NT2/D1 (cell line): ENCODE measurements at regions not wholly inside any gene's neighbourhood (a gene's known extent, or its start where the extent isn't known, plus 50 kb on each side); places are given as distances from the start of the nearest gene placed in this dataset.

Experiments used
- DNase-seq: peaks from one replicate; pipeline ENCODE4 v3.0.0-alpha.2; 2011; ENCODE audit warnings: low read depth, low spot score
- H3K27me3 ChIP-seq: 2 replicates; pipeline ENCODE4 v1.6.0; 2011; ENCODE audit warnings: mild to moderate bottlenecking; ENCODE audit not compliant: insufficient read length, insufficient read depth
- H3K36me3 ChIP-seq: 2 replicates; pipeline ENCODE4 v1.6.1; 2011; ENCODE audit warnings: mild to moderate bottlenecking, low read length, mixed read lengths; ENCODE audit not compliant: insufficient read depth, insufficient read length
- H3K4me1 ChIP-seq: 2 replicates; pipeline ENCODE4 v1.5.1; 2011; ENCODE audit not compliant: insufficient read depth, insufficient read length
- H3K4me3 ChIP-seq: 2 replicates; pipeline ENCODE4 v1.5.1; 2011; ENCODE audit warnings: low read depth; ENCODE audit not compliant: insufficient read length
- H3K9ac ChIP-seq: 2 replicates; pipeline ENCODE4 v1.6.0; 2011; ENCODE audit warnings: low read depth; ENCODE audit not compliant: insufficient read length
- H3K9me3 ChIP-seq: 2 replicates; pipeline ENCODE4 v1.5.1; 2011; ENCODE audit warnings: mild to moderate bottlenecking, low read length; ENCODE audit not compliant: insufficient read depth
- SUZ12 ChIP-seq: IDR thresholded peaks from 2 replicates; pipeline ENCODE4 v1.6.1; 2011; ENCODE audit not compliant: insufficient read length, insufficient read depth; ENCODE audit errors: extremely low read depth
- YY1 ChIP-seq: IDR thresholded peaks from 2 replicates; pipeline ENCODE4 v1.6.1; 2011; ENCODE audit not compliant: insufficient read length, insufficient read depth
- ZNF274 ChIP-seq: IDR thresholded peaks from 2 replicates; pipeline ENCODE4 v1.6.1; 2011; ENCODE audit warnings: mild to moderate bottlenecking, low read depth, low read length

DNA sequence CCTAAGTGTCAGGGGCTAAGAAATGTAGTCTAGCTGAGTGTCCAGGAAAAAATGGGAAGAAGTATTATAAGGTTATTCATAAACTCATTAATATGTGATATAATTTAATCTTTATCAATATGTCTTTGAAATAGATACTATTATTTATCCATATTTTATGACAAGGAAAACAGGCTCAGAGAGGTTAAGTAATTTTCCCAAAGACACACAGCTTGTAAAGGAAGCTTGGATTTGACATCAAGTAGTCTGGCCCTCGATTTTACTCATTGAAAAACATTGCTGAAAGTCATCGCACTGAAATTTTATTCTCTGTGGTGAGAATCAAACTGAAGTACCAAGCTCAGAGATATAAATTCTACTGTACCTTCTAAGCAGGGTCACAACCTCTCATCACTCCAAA, 276.9 kb downstream of the MSX2 start:
- Histone ChIP-seq H3K9me3 (peaks cover 7% of the 10 kb centered on the region), H3K36me3 (no peaks in the 10 kb centered on the region), H3K4me3 (no peak overlapping the region), H3K27me3 (no peaks in the 10 kb centered on the region), H3K9ac (no peak overlapping the region), H3K4me1 (peaks cover 3% of the 10 kb centered on the region)
- DNase-seq = no peak
- TF ChIP-seq SUZ12 (no peak), YY1 (no peak), ZNF274 (no peak)

DNA sequence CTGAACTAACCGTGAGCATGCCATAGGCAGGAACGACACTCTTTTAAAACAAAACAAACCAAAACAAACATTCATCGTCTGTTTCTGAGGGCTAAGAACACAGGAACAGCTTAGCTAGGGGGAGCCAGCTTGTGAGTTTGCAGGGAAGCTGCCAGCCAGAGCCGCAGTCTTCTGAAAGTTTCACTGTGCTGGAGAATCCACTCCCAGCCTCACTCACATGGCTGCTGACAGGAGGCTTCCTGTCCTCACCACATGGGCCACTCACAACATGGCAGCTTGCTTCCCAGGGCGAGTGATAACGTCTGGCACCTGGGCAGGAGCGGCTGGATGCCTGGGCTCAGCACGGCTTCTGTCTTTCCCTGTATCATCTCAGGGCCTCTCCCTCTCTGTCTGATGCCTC, 275.2 kb downstream of the MSX2 start:
- no peaks in the 10 kb centered on the region for H3K36me3 ChIP-seq
- H3K9me3 ChIP-seq = peaks cover 7% of the 10 kb centered on the region
- TF ChIP-seq YY1 (no peak), SUZ12 (no peak), ZNF274 (no peak)
- H3K4me3 ChIP-seq = no peak overlapping the region
- no peak overlapping the region for H3K9ac ChIP-seq
- DNase-seq = no peak
- H3K27me3 ChIP-seq = no peaks in the 10 kb centered on the region
- peaks cover 3% of the 10 kb centered on the region for H3K4me1 ChIP-seq

DNA sequence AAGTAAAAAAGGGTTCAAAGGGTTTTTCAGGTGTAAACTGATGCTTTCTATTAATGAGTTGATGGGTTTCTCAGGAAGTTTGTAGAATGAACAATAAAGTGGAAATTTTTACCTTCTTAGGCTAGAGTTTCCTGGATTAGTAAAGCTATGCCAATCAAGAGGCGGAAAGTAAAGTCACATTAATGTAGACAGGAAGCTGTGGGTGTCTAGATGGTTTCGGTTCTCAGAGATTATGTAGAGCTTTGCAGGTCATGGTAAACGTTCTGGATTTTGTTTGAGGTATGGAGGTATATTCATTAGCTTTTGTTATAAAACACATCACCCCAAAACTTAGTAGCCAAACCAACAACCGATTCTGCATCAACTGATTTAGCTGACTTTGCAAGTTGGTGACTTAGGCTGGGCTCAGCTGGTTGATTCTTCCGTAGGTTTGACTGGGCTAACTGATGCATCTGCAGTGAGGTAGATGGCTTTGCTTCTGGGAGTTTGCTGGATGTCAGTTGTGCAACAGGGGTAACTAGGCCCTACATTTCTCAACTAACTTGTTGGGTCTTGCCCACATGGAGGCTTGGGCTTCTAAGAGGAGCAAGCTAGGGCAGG, 273.8 kb downstream of the MSX2 start:
- TF ChIP-seq ZNF274 = no peak
- TF ChIP-seq SUZ12 = no peak
- TF ChIP-seq YY1 = no peak
- peaks cover 7% of the 10 kb centered on the region for H3K9me3 ChIP-seq
- H3K4me1 ChIP-seq = no peaks in the 10 kb centered on the region
- no peak overlapping the region for H3K4me3 ChIP-seq
- no peak overlapping the region for H3K9ac ChIP-seq
- H3K36me3 ChIP-seq = no peaks in the 10 kb centered on the region
- DNase-seq = no peak
- no peaks in the 10 kb centered on the region for H3K27me3 ChIP-seq

DNA sequence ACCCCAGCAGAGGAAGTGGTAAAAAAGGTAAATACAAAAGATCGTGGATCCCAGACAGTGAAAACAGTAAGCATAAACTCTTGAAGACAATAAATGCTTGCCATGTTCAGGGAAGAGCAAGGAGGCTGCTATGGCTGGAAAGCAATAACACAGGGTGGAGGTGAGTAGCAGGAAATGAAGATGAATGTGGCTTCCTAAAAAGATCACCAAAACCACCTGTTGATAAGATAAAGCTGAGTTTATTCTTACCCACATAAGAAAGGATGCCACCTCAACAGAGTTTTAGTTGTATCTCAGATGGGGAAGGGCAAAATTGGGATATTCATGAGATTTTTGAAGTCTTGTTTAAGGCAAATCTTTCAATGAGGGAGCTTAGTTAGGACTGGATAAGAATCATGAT, 273.3 kb downstream of the MSX2 start:
- Histone ChIP-seq H3K4me3 (no peak overlapping the region), H3K9ac (no peak overlapping the region), H3K36me3 (no peaks in the 10 kb centered on the region), H3K27me3 (no peaks in the 10 kb centered on the region), H3K4me1 (no peaks in the 10 kb centered on the region), H3K9me3 (peaks cover 7% of the 10 kb centered on the region)
- TF ChIP-seq ZNF274 (no peak), SUZ12 (no peak), YY1 (no peak)
- no peak for DNase-seq

DNA sequence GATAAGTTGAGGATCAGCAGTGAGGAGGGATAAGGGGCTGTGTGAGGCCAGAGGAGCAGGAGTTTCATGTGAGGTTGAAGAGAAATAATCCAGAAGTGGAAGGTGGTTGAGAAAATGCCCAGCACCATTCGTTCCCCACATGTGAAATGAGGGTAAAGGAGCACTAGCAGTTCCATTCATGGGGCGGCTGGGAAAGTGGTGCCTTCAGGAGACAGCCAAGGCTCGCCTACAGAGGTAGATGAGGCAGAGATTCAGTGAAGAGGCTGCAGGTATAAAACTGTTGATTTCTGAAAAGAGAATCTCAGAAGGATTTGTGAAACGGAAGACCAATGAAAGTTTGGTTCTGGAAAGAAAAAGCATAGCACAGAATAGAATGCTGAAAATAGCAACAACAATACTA, 272.6 kb downstream of the MSX2 start:
- Histone ChIP-seq H3K4me1 (no peaks in the 10 kb centered on the region), H3K27me3 (no peaks in the 10 kb centered on the region), H3K9ac (no peak overlapping the region), H3K36me3 (no peaks in the 10 kb centered on the region), H3K9me3 (peaks cover 7% of the 10 kb centered on the region), H3K4me3 (no peak overlapping the region)
- TF ChIP-seq ZNF274 (no peak), YY1 (no peak), SUZ12 (no peak)
- no peak for DNase-seq

DNA sequence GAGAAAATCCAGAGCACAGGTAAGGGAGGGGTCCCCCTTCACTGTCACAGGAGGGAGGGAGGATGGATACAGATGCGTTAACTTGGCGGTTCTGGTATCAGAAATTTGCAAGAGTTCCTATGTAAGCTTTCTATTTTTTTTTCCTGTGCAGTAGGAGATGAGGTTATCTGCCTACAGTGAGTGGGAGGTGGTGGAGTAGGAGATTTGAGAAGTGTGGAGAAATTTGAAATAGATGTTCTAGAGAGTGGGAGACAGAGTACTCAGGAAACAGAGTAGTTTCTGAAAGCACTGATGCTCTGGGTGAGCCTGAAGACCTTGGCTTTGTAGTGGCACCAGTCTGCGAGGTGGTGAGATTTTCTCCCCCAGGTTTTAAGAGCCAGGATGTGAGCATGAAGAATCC, 271.4 kb downstream of the MSX2 start:
- Histone ChIP-seq H3K36me3 (no peaks in the 10 kb centered on the region), H3K4me3 (no peak overlapping the region), H3K27me3 (no peaks in the 10 kb centered on the region), H3K4me1 (no peaks in the 10 kb centered on the region), H3K9me3 (peaks cover 7% of the 10 kb centered on the region), H3K9ac (no peak overlapping the region)
- TF ChIP-seq SUZ12 = no peak
- no peak for TF ChIP-seq ZNF274
- TF ChIP-seq YY1 = no peak
- DNase-seq = no peak

DNA sequence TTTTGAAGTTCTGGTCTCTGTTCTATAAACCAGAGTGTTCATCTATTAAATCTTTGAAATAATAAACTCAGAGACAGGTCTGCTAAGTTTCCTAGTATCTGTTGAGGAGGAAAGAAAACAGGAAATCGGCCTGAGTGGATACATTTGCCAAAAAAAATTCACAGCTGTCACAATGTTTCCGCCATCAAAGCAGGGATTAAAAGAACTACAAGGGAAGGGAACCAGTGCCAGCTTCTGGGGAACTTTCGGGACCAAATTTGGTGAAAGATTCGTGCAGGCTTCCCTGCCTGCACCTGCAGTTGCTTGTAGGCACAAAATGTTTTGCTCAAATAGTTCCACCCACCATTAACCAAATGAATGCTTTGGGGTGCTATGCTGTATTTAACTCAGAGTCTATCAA, 267.5 kb downstream of the MSX2 start:
- DNase-seq = no peak
- no peak for TF ChIP-seq YY1
- TF ChIP-seq ZNF274 = no peak
- TF ChIP-seq SUZ12 = no peak
- no peak overlapping the region for H3K4me3 ChIP-seq

DNA sequence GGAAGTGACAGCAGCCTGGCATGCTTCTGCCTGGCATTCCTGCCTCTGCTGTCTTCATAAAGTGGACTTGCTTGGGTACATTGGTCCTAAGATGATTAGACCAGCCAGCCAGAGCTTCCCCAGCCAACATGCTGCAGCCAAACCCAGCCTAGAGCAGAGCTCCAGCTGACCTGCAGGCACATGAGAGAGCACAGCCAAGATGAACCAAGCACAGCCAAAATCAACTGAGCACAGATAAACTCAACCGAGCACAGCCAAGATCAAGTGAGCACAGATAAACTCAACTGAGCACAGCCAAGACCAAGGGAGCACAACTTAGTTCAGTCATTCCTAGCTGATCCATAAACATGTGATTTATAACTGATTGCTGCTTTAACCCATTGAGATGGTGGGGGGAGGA, 266.5 kb downstream of the MSX2 start:
- no peaks in the 10 kb centered on the region for H3K4me1 ChIP-seq
- H3K27me3 ChIP-seq = no peaks in the 10 kb centered on the region
- no peaks in the 10 kb centered on the region for H3K9me3 ChIP-seq
- H3K4me3 ChIP-seq = no peak overlapping the region
- DNase-seq = no peak
- no peaks in the 10 kb centered on the region for H3K36me3 ChIP-seq
- TF ChIP-seq ZNF274 (no peak), SUZ12 (no peak), YY1 (no peak)
- no peak overlapping the region for H3K9ac ChIP-seq

More for the DNA sequence above, 267.5 kb downstream of the MSX2 start:
- Histone ChIP-seq H3K27me3 (no peaks in the 10 kb centered on the region), H3K9me3 (no peaks in the 10 kb centered on the region), H3K4me1 (no peaks in the 10 kb centered on the region), H3K9ac (no peak overlapping the region), H3K36me3 (no peaks in the 10 kb centered on the region)
